GM21423 (cell line): ENCODE measurements at regions not wholly inside any gene's neighbourhood (a gene's known extent, or its start where the extent isn't known, plus 50 kb on each side); places are given as distances from the start of the nearest gene placed in this dataset.

Experiments
- ATAC-seq: cut with Tn5 transposase; IDR thresholded peaks from one replicate; pipeline ENCODE4 v1.9.1; 2021; ENCODE audit warnings: mild to moderate bottlenecking, moderate library complexity; ENCODE audit not compliant: unreplicated experiment

GRCh38 chr9:82565188-82565969 is 497.6 kb downstream of the RASEF start:
- no peak for ATAC-seq

- no peak for ATAC-seq
Observed at GRCh38 chr9:82567953-82568352, 495.0 kb downstream of the RASEF start.

GRCh38 chr9:82570226-82570625 is 492.7 kb downstream of the RASEF start:
- ATAC-seq = no peak

GRCh38 chr9:82571540-82571939 is 491.4 kb downstream of the RASEF start:
- ATAC-seq = no peak

- ATAC-seq = no peak
Observed at GRCh38 chr9:82572146-82572545, 490.8 kb downstream of the RASEF start.

GRCh38 chr9:82574911-82575310 is 488.0 kb downstream of the RASEF start:
- no peak for ATAC-seq

GRCh38 chr9:82580921-82581320 is 482.0 kb downstream of the RASEF start:
- no peak for ATAC-seq

GRCh38 chr9:82581516-82581915 is 481.4 kb downstream of the RASEF start:
- no peak for ATAC-seq

- ATAC-seq = no peak
Observed at GRCh38 chr9:82581935-82582334, 481.0 kb downstream of the RASEF start.

- no peak for ATAC-seq
Observed at GRCh38 chr9:82582693-82583092, 480.2 kb downstream of the RASEF start.

- no peak for ATAC-seq
Observed at GRCh38 chr9:82583524-82583923, 479.4 kb downstream of the RASEF start.

- ATAC-seq = no peak
Observed at GRCh38 chr9:82584349-82584863, 478.5 kb downstream of the RASEF start.

- ATAC-seq = no peak
Observed at GRCh38 chr9:82586918-82587356, 476.0 kb downstream of the RASEF start.

- ATAC-seq = no peak
Observed at GRCh38 chr9:82588301-82589180, 474.4 kb downstream of the RASEF start.

- ATAC-seq = no peak
Observed at GRCh38 chr9:82590845-82591244, 472.1 kb downstream of the RASEF start.

- ATAC-seq = no peak
Observed at GRCh38 chr9:82593501-82593900, 469.4 kb downstream of the RASEF start.

GRCh38 chr9:82597241-82598203 is 465.4 kb downstream of the RASEF start:
- no peak for ATAC-seq

- ATAC-seq = no peak
Observed at GRCh38 chr9:82598241-82599039, 464.5 kb downstream of the RASEF start.

- ATAC-seq = no peak
Observed at GRCh38 chr9:82599336-82599949, 463.5 kb downstream of the RASEF start.
